ENCODE measurements at regions not wholly inside any gene's neighbourhood (a gene's known extent, or its start where the extent isn't known, plus 50 kb on each side); places are given as distances from the start of the nearest gene placed in this dataset.

- ChIA-PET POLR2A (no interaction called here), CTCF (no interaction called here)
- no peak for DNase-seq
- H3K36me3 Mint-ChIP-seq (ENCODE audit: low read depth) = no peaks in the 10 kb centered on the region
- H3K27me3 Mint-ChIP-seq = peaks cover 22% of the 10 kb centered on the region
- H3K4me1 Mint-ChIP-seq (ENCODE audit: low read depth) = peaks cover 6% of the 10 kb centered on the region
- no peak for ATAC-seq
- intact Hi-C loops (cut with micrococcal nuclease) = no loop called here
- no peaks in the 10 kb centered on the region for H3K9me3 Mint-ChIP-seq
- no peak overlapping the region for H3K4me3 Mint-ChIP-seq
- no peak overlapping the region for H3K27ac Mint-ChIP-seq
- TF ChIP-seq, protein P1, sequence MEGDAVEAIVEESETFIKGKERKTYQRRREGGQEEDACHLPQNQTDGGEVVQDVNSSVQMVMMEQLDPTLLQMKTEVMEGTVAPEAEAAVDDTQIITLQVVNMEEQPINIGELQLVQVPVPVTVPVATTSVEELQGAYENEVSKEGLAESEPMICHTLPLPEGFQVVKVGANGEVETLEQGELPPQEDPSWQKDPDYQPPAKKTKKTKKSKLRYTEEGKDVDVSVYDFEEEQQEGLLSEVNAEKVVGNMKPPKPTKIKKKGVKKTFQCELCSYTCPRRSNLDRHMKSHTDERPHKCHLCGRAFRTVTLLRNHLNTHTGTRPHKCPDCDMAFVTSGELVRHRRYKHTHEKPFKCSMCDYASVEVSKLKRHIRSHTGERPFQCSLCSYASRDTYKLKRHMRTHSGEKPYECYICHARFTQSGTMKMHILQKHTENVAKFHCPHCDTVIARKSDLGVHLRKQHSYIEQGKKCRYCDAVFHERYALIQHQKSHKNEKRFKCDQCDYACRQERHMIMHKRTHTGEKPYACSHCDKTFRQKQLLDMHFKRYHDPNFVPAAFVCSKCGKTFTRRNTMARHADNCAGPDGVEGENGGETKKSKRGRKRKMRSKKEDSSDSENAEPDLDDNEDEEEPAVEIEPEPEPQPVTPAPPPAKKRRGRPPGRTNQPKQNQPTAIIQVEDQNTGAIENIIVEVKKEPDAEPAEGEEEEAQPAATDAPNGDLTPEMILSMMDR (IDR thresholded peaks at IDR 0.05) = no peak
Observed at GRCh38 chr6:165770397-165771082, 107.5 kb upstream of the PDE10A start.

DNA sequence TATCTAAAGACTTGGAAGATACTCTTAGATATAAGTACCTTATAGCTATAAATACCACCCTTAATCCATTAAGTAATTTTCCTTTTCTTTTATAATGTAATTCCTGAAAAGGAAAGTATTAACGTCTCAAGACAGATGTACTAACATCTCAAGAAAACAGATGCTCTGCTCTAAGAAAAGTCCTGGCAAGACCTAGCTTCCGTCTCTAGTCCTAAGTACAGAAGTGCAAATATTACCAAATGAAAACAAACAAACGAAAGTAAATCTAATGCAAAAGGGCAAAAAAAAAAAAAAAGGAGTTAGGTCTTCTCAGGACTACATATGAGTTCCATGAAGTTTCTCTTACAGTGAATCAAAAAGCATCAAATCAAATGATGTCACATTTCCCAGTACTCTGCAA lies 106.8 kb upstream of the PDE10A start:
- Mint-ChIP-seq H3K4me3 (no peak overlapping the region), H3K4me1 (ENCODE audit: low read depth) (peaks cover under 1% of the 10 kb centered on the region)

DNA sequence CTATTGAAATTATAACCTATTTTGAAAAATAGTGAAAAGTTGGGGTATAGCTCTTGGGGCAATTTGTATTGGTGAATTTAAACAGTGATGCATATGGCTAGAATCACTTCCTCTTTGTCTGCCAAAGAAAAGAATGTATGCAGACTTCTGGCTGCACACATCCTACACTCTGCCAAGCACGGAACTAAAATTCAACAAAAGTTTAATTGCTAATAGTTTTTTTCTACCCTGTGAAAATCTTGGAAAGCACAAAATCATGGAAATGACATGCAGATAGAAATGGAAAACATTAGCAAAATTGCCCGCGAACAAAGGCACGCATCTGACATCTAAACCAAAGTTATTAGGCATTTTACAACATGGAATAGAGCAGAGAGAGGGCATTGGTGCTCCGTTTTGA lies 106.4 kb upstream of the PDE10A start:
- ChIA-PET POLR2A (no interaction called here), CTCF (interaction anchor here (1.4 kb wide), 1 partner anchor 40 kb away, joined by 4 read pairs; no protein-coding TSS in a partner anchor)
- no peak for ATAC-seq
- intact Hi-C loops (cut with micrococcal nuclease) = no loop called here
- peaks cover 14% of the 10 kb centered on the region for H3K27me3 Mint-ChIP-seq
- TF ChIP-seq, protein P1 (IDR thresholded peaks at IDR 0.05) = no peak
- no peaks in the 10 kb centered on the region for H3K9me3 Mint-ChIP-seq
- DNase-seq = no peak
- no peak overlapping the region for H3K27ac Mint-ChIP-seq
- no peak overlapping the region for H3K4me3 Mint-ChIP-seq
- no peaks in the 10 kb centered on the region for H3K4me1 Mint-ChIP-seq (ENCODE audit: low read depth)
- H3K36me3 Mint-ChIP-seq (ENCODE audit: low read depth) = no peaks in the 10 kb centered on the region

More for the DNA sequence above, 106.8 kb upstream of the PDE10A start:
- H3K9me3 Mint-ChIP-seq = no peaks in the 10 kb centered on the region
- no peaks in the 10 kb centered on the region for H3K36me3 Mint-ChIP-seq (ENCODE audit: low read depth)
- H3K27me3 Mint-ChIP-seq = peaks cover 15% of the 10 kb centered on the region
- ChIA-PET CTCF (interaction anchor here (1.4 kb wide), 1 partner anchor 40 kb away, joined by 4 read pairs; no protein-coding TSS in a partner anchor), POLR2A (no interaction called here)
- intact Hi-C loops (cut with micrococcal nuclease) = no loop called here
- DNase-seq (no peak), ATAC-seq (no peak)
- H3K27ac Mint-ChIP-seq = no peak overlapping the region
- TF ChIP-seq, protein P1 (IDR thresholded peaks at IDR 0.05) = no peak

DNA sequence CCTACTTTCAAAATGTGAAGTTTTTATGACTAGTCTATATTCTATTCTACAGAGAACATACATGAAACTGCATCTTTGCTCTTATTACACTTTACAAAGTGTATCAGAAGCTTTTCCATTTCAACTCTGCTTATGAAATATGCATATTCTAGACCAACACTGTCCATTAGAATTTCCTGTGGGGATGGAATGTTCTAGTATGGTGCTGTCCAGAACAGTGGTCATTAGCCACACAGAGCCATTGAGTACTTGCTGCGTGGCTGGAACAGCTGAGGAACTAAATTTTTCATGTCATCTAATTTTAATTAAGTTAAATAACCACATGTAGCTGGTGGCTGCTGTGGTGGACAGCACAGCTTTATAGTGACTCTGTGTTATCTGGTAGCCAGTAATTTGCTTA lies 105.9 kb upstream of the PDE10A start:
- POLR2A ChIA-PET = no interaction called here
- peaks cover 14% of the 10 kb centered on the region for H3K27me3 Mint-ChIP-seq
- no peak overlapping the region for H3K27ac Mint-ChIP-seq
- no peak for ATAC-seq
- no peaks in the 10 kb centered on the region for H3K9me3 Mint-ChIP-seq
- intact Hi-C loops (cut with micrococcal nuclease) = no loop called here
- TF ChIP-seq, protein P1 (IDR thresholded peaks at IDR 0.05) = no peak
- DNase-seq = no peak
- H3K4me3 Mint-ChIP-seq = no peak overlapping the region
- no peaks in the 10 kb centered on the region for H3K4me1 Mint-ChIP-seq (ENCODE audit: low read depth)
- CTCF ChIA-PET = interaction anchor here (1.4 kb wide), 1 partner anchor 39 kb away, joined by 4 read pairs; no protein-coding TSS in a partner anchor
- H3K36me3 Mint-ChIP-seq (ENCODE audit: low read depth) = no peaks in the 10 kb centered on the region

DNA sequence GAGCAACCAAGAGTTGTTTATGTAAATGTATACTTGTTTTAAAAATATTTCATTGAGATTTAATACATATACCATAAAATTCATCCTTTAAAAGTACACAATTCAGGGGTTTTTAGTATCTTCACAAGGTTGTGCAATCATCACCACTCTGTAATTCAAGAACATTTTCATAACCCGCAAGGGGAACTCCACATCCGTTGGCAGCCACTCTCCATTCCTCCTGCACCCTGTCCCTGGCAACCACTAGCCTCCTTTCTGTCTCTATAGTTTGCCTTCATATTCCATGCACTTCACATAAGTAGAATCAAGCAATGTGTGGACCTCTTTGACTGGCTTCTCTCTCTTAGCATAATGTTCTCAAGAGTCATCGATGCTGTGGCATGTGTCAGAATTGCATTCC lies 104.2 kb upstream of the PDE10A start:
- no peaks in the 10 kb centered on the region for H3K4me1 Mint-ChIP-seq (ENCODE audit: low read depth)
- no peaks in the 10 kb centered on the region for H3K9me3 Mint-ChIP-seq
- POLR2A ChIA-PET = no interaction called here
- TF ChIP-seq, protein P1 (IDR thresholded peaks at IDR 0.05) = no peak
- intact Hi-C loops (cut with micrococcal nuclease) = no loop called here
- H3K27ac Mint-ChIP-seq = no peak overlapping the region
- peaks cover 12% of the 10 kb centered on the region for H3K27me3 Mint-ChIP-seq
- CTCF ChIA-PET = no interaction called here
- no peak for ATAC-seq
- no peaks in the 10 kb centered on the region for H3K36me3 Mint-ChIP-seq (ENCODE audit: low read depth)
- DNase-seq = no peak
- no peak overlapping the region for H3K4me3 Mint-ChIP-seq

Measured in activated CD8-positive, alpha-beta T cell treated with anti-CD3 and anti-CD28 coated beads for 36 hours (primary cell).